ENCODE measurements at regions not wholly inside any gene's neighbourhood (a gene's known extent, or its start where the extent isn't known, plus 50 kb on each side); places are given as distances from the start of the nearest gene placed in this dataset.

- H3K9me3 Mint-ChIP-seq: peaks cover 38% of the 10 kb centered on the region
- H3K4me3 Mint-ChIP-seq: no peak overlapping the region
- ATAC-seq: peak in 1 of 2 donors; percentile 6
- H3K27me3 Mint-ChIP-seq: no peaks in the 10 kb centered on the region
- DNase-seq (ENCODE audit: low spot score): no peak
- H3K36me3 Mint-ChIP-seq: peaks cover 54% of the 10 kb centered on the region
- peaks cover 6 to 28% of the 10 kb centered on the region in 2 donors for H3K4me1 Mint-ChIP-seq (ENCODE audit: low read depth in 2 of 2)
- peak overlapping the region; percentile 23 to 81 for H3K27ac Mint-ChIP-seq
Measured at GRCh38 chr5:159385536-159385935, 55.2 kb upstream of the IL12B start.

- Mint-ChIP-seq H3K27me3 (no peaks in the 10 kb centered on the region), H3K9me3 (peaks cover 36% of the 10 kb centered on the region), H3K27ac (peak overlapping the region; percentile 23 to 81), H3K4me3 (no peak overlapping the region), H3K4me1 (ENCODE audit: low read depth in 2 of 2) (peaks cover 6 to 28% of the 10 kb centered on the region in 2 donors), H3K36me3 (peaks cover 50% of the 10 kb centered on the region)
- no peak for DNase-seq (ENCODE audit: low spot score)
- ATAC-seq: peak in 1 of 2 donors; percentile 83
Measured at GRCh38 chr5:159386028-159386711, 55.9 kb upstream of the IL12B start.

GRCh38 chr5:159392871-159393270, 62.6 kb upstream of the IL12B start:
- no peak for DNase-seq (ENCODE audit: low spot score)
- Mint-ChIP-seq H3K27ac (peak overlapping the region in 1 of 2 donors; percentile 56), H3K4me1 (ENCODE audit: low read depth in 2 of 2) (peaks cover 0 to 9% of the 10 kb centered on the region in 2 donors), H3K4me3 (no peak overlapping the region), H3K27me3 (peaks cover 0 to 7% of the 10 kb centered on the region in 2 donors), H3K9me3 (peaks cover 16% of the 10 kb centered on the region), H3K36me3 (peaks cover 9% of the 10 kb centered on the region)
- ATAC-seq: no peak

GRCh38 chr5:159393854-159394274, 63.6 kb upstream of the IL12B start:
- Mint-ChIP-seq H3K36me3 (peaks cover 5% of the 10 kb centered on the region), H3K4me3 (no peak overlapping the region)

GRCh38 chr5:159395202-159395601, 64.9 kb upstream of the IL12B start:
- no peak overlapping the region for H3K27ac Mint-ChIP-seq
- no peak overlapping the region for H3K4me3 Mint-ChIP-seq
- peaks cover 0 to 7% of the 10 kb centered on the region in 2 donors for H3K27me3 Mint-ChIP-seq
- H3K9me3 Mint-ChIP-seq: peaks cover 4% of the 10 kb centered on the region
- ATAC-seq (no peak), DNase-seq (ENCODE audit: low spot score) (no peak)
- H3K4me1 Mint-ChIP-seq (ENCODE audit: low read depth in 2 of 2): peaks cover 0 to 7% of the 10 kb centered on the region in 2 donors
- peaks cover 5% of the 10 kb centered on the region for H3K36me3 Mint-ChIP-seq

More at GRCh38 chr5:159393854-159394274, 63.6 kb upstream of the IL12B start:
- Mint-ChIP-seq H3K4me1 (ENCODE audit: low read depth in 2 of 2) (peaks cover 0 to 7% of the 10 kb centered on the region in 2 donors), H3K27ac (peak overlapping the region in 1 of 2 donors; percentile 31), H3K27me3 (peaks cover 0 to 7% of the 10 kb centered on the region in 2 donors), H3K9me3 (peaks cover 13% of the 10 kb centered on the region)
- DNase-seq (ENCODE audit: low spot score): no peak
- ATAC-seq: no peak

GRCh38 chr5:159398936-159399335, 68.6 kb upstream of the IL12B start:
- ATAC-seq: no peak
- Mint-ChIP-seq H3K4me3 (no peak overlapping the region), H3K9me3 (no peaks in the 10 kb centered on the region), H3K27ac (no peak overlapping the region), H3K27me3 (peaks cover 4 to 5% of the 10 kb centered on the region in 2 donors), H3K36me3 (no peaks in the 10 kb centered on the region), H3K4me1 (ENCODE audit: low read depth in 2 of 2) (peaks cover 0 to 13% of the 10 kb centered on the region in 2 donors)
- no peak for DNase-seq (ENCODE audit: low spot score)

GRCh38 chr5:159400476-159400875, 70.2 kb upstream of the IL12B start:
- Mint-ChIP-seq H3K36me3 (no peaks in the 10 kb centered on the region), H3K27me3 (peaks cover 5 to 6% of the 10 kb centered on the region in 2 donors), H3K9me3 (no peaks in the 10 kb centered on the region), H3K4me1 (ENCODE audit: low read depth in 2 of 2) (peaks cover 0 to 21% of the 10 kb centered on the region in 2 donors), H3K4me3 (no peak overlapping the region), H3K27ac (no peak overlapping the region)
- ATAC-seq: no peak
- no peak for DNase-seq (ENCODE audit: low spot score)

GRCh38 chr5:159402311-159402710, 72.0 kb upstream of the IL12B start:
- ATAC-seq (no peak), DNase-seq (ENCODE audit: low spot score) (no peak)
- Mint-ChIP-seq H3K4me3 (no peak overlapping the region), H3K27me3 (peaks cover 5 to 6% of the 10 kb centered on the region in 2 donors), H3K4me1 (ENCODE audit: low read depth in 2 of 2) (peaks cover 0 to 32% of the 10 kb centered on the region in 2 donors), H3K36me3 (no peaks in the 10 kb centered on the region), H3K27ac (no peak overlapping the region), H3K9me3 (no peaks in the 10 kb centered on the region)

GRCh38 chr5:159402856-159403255, 72.6 kb upstream of the IL12B start:
- Mint-ChIP-seq H3K27ac (no peak overlapping the region), H3K4me1 (ENCODE audit: low read depth in 2 of 2) (peaks cover 0 to 37% of the 10 kb centered on the region in 2 donors), H3K4me3 (no peak overlapping the region), H3K36me3 (no peaks in the 10 kb centered on the region), H3K9me3 (no peaks in the 10 kb centered on the region), H3K27me3 (peaks cover 5 to 6% of the 10 kb centered on the region in 2 donors)
- no peak for DNase-seq (ENCODE audit: low spot score)
- ATAC-seq: no peak

GRCh38 chr5:159403906-159404681, 73.8 kb upstream of the IL12B start:
- Mint-ChIP-seq H3K4me1 (ENCODE audit: low read depth in 2 of 2) (peaks cover 6 to 47% of the 10 kb centered on the region in 2 donors), H3K4me3 (no peak overlapping the region), H3K9me3 (peaks cover 2% of the 10 kb centered on the region), H3K27ac (peak overlapping the region in 1 of 2 donors; percentile 58), H3K36me3 (no peaks in the 10 kb centered on the region), H3K27me3 (peaks cover 5 to 6% of the 10 kb centered on the region in 2 donors)
- ATAC-seq: no peak
- no peak for DNase-seq (ENCODE audit: low spot score)

- Mint-ChIP-seq H3K27ac (peak overlapping the region in 1 of 2 donors; percentile 10), H3K4me1 (ENCODE audit: low read depth in 2 of 2) (peaks cover 21 to 62% of the 10 kb centered on the region in 2 donors), H3K27me3 (peaks cover 5 to 6% of the 10 kb centered on the region in 2 donors), H3K9me3 (peaks cover 2% of the 10 kb centered on the region), H3K36me3 (no peaks in the 10 kb centered on the region), H3K4me3 (no peak overlapping the region)
- ATAC-seq (peak in 1 of 2 donors; percentile 64), DNase-seq (ENCODE audit: low spot score) (no peak)
Measured at GRCh38 chr5:159405611-159406031, 75.3 kb upstream of the IL12B start.

GRCh38 chr5:159406571-159406970, 76.3 kb upstream of the IL12B start:
- H3K4me1 Mint-ChIP-seq (ENCODE audit: low read depth in 2 of 2): peaks cover 31 to 70% of the 10 kb centered on the region in 2 donors
- no peak for ATAC-seq
- no peaks in the 10 kb centered on the region for H3K36me3 Mint-ChIP-seq
- peak overlapping the region in 1 of 2 donors; percentile 96 for H3K27ac Mint-ChIP-seq
- peaks cover 2% of the 10 kb centered on the region for H3K9me3 Mint-ChIP-seq
- peaks cover 5 to 6% of the 10 kb centered on the region in 2 donors for H3K27me3 Mint-ChIP-seq
- no peak overlapping the region for H3K4me3 Mint-ChIP-seq
- no peak for DNase-seq (ENCODE audit: low spot score)

GRCh38 chr5:159409801-159410200, 79.5 kb upstream of the IL12B start:
- peak; percentile 76 for DNase-seq (ENCODE audit: low spot score)
- ATAC-seq: peak; percentile 74 to 79
- H3K4me3 Mint-ChIP-seq: peak overlapping the region; percentile 68
- H3K36me3 Mint-ChIP-seq: no peaks in the 10 kb centered on the region
- H3K27ac Mint-ChIP-seq: peak overlapping the region; percentile 88 to 96
- peaks cover 2% of the 10 kb centered on the region for H3K9me3 Mint-ChIP-seq
- H3K4me1 Mint-ChIP-seq (ENCODE audit: low read depth in 2 of 2): peaks cover 62 to 87% of the 10 kb centered on the region in 2 donors
- no peaks in the 10 kb centered on the region for H3K27me3 Mint-ChIP-seq

- peaks cover 2% of the 10 kb centered on the region for H3K9me3 Mint-ChIP-seq
Measured at GRCh38 chr5:159410480-159410879, 80.2 kb upstream of the IL12B start.

More at GRCh38 chr5:159410480-159410879, 80.2 kb upstream of the IL12B start:
- peak overlapping the region; percentile 68 for H3K4me3 Mint-ChIP-seq
- H3K4me1 Mint-ChIP-seq (ENCODE audit: low read depth in 2 of 2): peaks cover 65 to 84% of the 10 kb centered on the region in 2 donors
- H3K36me3 Mint-ChIP-seq: no peaks in the 10 kb centered on the region
- peak overlapping the region; percentile 88 to 96 for H3K27ac Mint-ChIP-seq
- DNase-seq (ENCODE audit: low spot score) (no peak), ATAC-seq (no peak)
- H3K27me3 Mint-ChIP-seq: no peaks in the 10 kb centered on the region

All from natural killer cell treated with Interleukin-12 subunit alpha and Interleukin-12 subunit beta and Interleukin-15 and Interleukin-18, amount 100 ng/mL, for 72 hours (primary cell).